Peyer's patch (tissue), 4 donors: ENCODE measurements at regions not wholly inside any gene's neighbourhood (a gene's known extent, or its start where the extent isn't known, plus 50 kb on each side); places are given as distances from the start of the nearest gene placed in this dataset.
"Not testable (repeated sequence)": the region's sequence is repeated elsewhere in the genome, so short reads cannot be mapped to it uniquely, and the experiment has no call there.

Experiments
- DNase-seq, 3 donors: peaks; one replicate each; pipeline ENCODE4 v3.0.0-alpha.2; 2017 to 2019
- H3K27ac ChIP-seq, 4 donors: fragments of 200-600 bp; sonication (generic); one replicate each; pipeline ENCODE4 v1.5.1; 2016 to 2019
- H3K27me3 ChIP-seq, 2 donors: fragments of 200-600 bp; sonication (generic); one replicate each; pipeline ENCODE4 v1.5.1; 2019
- H3K36me3 ChIP-seq, 3 donors: fragments of 200-600 bp; sonication (generic); one replicate each; pipeline ENCODE4 v1.5.1; 2016 to 2019
- H3K4me1 ChIP-seq, 4 donors: fragments of 200-600 bp; sonication (generic); one replicate each; pipeline ENCODE4 v1.5.1; 2016 to 2019
- H3K4me3 ChIP-seq, 4 donors: fragments of 200-600 bp; sonication (generic); 1 replicate in 3 of 4; 2 replicates in 1 of 4; pipeline ENCODE4 v1.5.1; 2016 to 2019; ENCODE audit warnings: mild to moderate bottlenecking in 1 of 4
- H3K9me3 ChIP-seq, 4 donors: fragments of 200-600 bp; sonication (generic); one replicate each; pipeline ENCODE4 v1.5.1; 2016 to 2019; ENCODE audit warnings: mild to moderate bottlenecking in 1 of 4
- POLR2A ChIP-seq, 2 donors: fragments of 450-650 bp; IDR thresholded peaks; one replicate each; pipeline ENCODE4 v1.5.1; 2017; ENCODE audit warnings: antibody characterized with exemption in 2 of 2, mild to moderate bottlenecking in 2 of 2, moderate library complexity in 2 of 2
- TF ChIP-seq, protein P1 (sequence below), 6 experiments: fragments of 450-650 bp in 4 of 6; fragments of 200-600 bp in 2 of 6; sonication (generic) in 1 of 6; IDR thresholded peaks; one replicate each; pipeline ENCODE4 v1.5.1; 2017 to 2019; ENCODE audit warnings: antibody characterized with exemption in 6 of 6, mild to moderate bottlenecking in 3 of 6, moderate library complexity in 1 of 6

DNA sequence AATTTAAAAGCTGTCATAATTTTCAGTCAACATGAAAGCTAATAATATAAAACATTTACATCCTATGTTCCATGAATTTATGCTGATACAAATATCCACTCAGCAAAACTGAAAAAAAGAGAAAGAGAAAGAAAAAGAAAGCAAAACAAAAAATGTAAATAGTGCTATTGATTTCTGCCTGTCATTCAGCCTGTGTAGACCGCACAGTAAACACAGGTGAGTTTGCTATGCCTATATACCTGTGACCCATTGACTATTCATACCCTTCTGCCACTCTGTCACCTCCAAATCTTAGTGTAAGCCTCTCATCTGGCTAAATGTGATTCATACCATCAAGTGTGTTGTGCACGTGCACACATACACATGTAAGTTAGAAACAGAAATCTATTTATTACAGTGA, 359.0 kb upstream of the RORB start:
- Histone ChIP-seq H3K4me3 (no peak overlapping the region), H3K36me3 (no peaks in the 10 kb centered on the region), H3K27ac (no peak overlapping the region), H3K4me1 (no peaks in the 10 kb centered on the region), H3K9me3 (no peaks in the 10 kb centered on the region), H3K27me3 (no peaks in the 10 kb centered on the region)
- TF ChIP-seq, protein P1, sequence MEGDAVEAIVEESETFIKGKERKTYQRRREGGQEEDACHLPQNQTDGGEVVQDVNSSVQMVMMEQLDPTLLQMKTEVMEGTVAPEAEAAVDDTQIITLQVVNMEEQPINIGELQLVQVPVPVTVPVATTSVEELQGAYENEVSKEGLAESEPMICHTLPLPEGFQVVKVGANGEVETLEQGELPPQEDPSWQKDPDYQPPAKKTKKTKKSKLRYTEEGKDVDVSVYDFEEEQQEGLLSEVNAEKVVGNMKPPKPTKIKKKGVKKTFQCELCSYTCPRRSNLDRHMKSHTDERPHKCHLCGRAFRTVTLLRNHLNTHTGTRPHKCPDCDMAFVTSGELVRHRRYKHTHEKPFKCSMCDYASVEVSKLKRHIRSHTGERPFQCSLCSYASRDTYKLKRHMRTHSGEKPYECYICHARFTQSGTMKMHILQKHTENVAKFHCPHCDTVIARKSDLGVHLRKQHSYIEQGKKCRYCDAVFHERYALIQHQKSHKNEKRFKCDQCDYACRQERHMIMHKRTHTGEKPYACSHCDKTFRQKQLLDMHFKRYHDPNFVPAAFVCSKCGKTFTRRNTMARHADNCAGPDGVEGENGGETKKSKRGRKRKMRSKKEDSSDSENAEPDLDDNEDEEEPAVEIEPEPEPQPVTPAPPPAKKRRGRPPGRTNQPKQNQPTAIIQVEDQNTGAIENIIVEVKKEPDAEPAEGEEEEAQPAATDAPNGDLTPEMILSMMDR (IDR thresholded peaks at IDR 0.05), result no peak
- no peak for DNase-seq

DNA sequence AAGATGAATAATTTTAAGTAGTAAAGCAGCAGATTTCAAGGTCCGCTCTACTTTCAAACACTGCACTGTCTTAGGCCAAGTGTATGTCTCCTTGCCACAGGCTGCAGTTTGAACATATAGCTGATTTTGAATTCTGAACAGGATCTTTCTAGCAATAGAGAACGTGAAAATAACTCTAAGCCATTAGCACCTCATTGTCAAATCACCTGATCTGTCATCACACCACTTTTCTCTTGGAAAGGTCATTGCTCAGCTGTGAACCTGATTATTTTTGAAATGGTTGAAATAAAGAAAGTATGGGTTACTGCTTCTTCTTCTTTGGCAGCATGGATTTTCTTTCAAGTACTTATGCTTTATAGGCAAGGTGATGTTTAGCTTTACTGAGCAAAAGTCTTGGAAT, 357.0 kb upstream of the RORB start:
- Histone ChIP-seq H3K4me3 (no peak overlapping the region), H3K36me3 (no peaks in the 10 kb centered on the region), H3K27ac (no peak overlapping the region), H3K27me3 (no peaks in the 10 kb centered on the region), H3K4me1 (no peaks in the 10 kb centered on the region), H3K9me3 (no peaks in the 10 kb centered on the region)
- no peak for DNase-seq
- TF ChIP-seq, protein P1 (IDR thresholded peaks at IDR 0.05), result no peak
- TF ChIP-seq POLR2A (IDR thresholded peaks at IDR 0.05), result no peak

DNA sequence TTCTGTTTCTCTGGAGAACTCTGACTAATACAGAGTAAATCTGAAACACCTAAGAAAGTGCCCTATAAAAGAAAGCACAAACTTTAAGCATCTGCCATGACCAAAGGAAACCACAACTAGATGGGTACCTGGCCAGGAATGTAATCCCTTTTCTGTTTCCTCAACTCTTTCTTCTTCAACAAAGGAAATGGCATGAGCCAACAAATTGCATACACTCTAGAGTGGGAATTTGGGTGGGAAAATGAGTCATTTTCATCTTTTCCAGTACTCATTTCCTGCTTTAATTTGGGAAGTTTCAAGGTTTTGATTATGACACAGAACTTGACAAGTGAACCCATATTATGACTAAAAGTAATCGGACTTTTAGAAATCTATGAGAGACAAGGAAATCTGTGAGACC, 349.2 kb upstream of the RORB start:
- TF ChIP-seq, protein P1 (IDR thresholded peaks at IDR 0.05), result no peak
- TF ChIP-seq POLR2A (IDR thresholded peaks at IDR 0.05), result no peak
- H3K4me3 ChIP-seq, result no peak overlapping the region
- no peaks in the 10 kb centered on the region for H3K27me3 ChIP-seq
- H3K27ac ChIP-seq, result no peak overlapping the region
- no peak for DNase-seq
- no peaks in the 10 kb centered on the region for H3K4me1 ChIP-seq
- no peaks in the 10 kb centered on the region for H3K9me3 ChIP-seq
- no peaks in the 10 kb centered on the region for H3K36me3 ChIP-seq

DNA sequence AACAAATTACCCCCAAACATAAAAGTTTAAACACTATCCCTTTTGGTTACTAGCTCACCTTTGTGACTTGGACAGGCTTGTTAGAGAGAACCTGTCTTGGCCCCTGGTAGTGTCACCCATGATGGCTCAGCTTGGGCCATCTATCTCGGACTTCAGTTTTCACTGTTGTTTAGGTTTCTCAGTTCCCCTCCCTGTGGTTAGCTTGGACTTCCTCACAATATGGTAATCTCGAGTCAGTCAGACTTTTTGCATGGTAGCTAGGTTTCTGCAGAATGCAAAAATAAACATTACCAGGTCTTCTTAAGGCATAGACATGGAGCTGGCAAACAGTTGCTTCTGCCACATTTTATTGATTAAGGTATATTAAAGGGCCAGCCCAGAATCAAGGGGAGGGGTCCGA, 324.3 kb upstream of the RORB start:
- Histone ChIP-seq H3K27me3 (no peaks in the 10 kb centered on the region), H3K4me3 (no peak overlapping the region), H3K9me3 (no peaks in the 10 kb centered on the region), H3K36me3 (no peaks in the 10 kb centered on the region), H3K27ac (no peak overlapping the region), H3K4me1 (no peaks in the 10 kb centered on the region)
- TF ChIP-seq, protein P1 (IDR thresholded peaks at IDR 0.05), result no peak
- TF ChIP-seq POLR2A (IDR thresholded peaks at IDR 0.05), result no peak
- DNase-seq, result no peak

DNA sequence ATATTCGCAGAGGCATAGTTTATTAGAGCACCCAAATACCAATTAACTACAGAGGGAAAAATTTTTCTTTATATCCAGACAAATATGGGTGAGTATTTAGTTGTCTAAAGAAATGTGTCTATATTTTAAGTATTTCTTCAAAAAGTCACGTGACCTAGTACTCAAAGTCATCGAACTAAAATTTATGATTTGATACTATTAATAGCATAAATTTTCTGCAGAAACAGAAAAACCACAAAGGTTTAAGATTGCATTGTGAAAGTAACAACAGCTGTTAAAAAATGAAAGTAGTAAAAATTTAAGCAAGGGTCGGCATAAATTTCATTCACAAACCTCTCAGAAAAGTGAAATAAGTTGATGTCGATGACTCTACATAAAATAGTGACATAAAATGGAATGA, 323.9 kb upstream of the RORB start:
- TF ChIP-seq, protein P1 (IDR thresholded peaks at IDR 0.05), result no peak
- no peak for TF ChIP-seq POLR2A (IDR thresholded peaks at IDR 0.05)
- H3K36me3 ChIP-seq, result no peaks in the 10 kb centered on the region
- no peak overlapping the region for H3K27ac ChIP-seq
- H3K4me3 ChIP-seq, result no peak overlapping the region
- no peaks in the 10 kb centered on the region for H3K27me3 ChIP-seq
- DNase-seq, result no peak
- H3K4me1 ChIP-seq, result no peaks in the 10 kb centered on the region
- no peaks in the 10 kb centered on the region for H3K9me3 ChIP-seq

DNA sequence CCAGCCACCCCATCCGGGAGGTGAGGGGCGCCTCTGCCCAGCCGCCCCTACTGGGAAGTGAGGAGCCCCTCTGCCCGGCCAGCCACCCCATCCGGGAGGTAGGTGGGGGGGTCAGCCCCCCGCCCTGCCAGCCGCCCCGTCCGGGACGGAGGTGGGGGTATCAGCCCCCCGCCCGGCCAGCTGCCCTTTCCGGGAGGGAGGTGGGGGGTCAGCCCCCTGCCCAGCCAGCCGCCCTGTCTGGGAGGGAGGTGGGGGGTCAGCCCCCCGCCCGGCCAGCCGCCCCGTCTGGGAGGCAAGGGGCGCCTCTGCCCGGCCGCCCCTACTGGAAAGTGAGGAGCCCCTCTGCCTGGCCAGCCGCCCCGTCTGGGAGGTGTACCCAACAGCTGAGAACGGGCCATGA, 299.4 kb upstream of the RORB start:
- not testable (repeated sequence) for H3K9me3 ChIP-seq, H3K4me3 ChIP-seq, H3K4me1 ChIP-seq, H3K27ac ChIP-seq, DNase-seq, H3K27me3 ChIP-seq, H3K36me3 ChIP-seq
